HepG2 (cell line): ENCODE measurements at regions not wholly inside any gene's neighbourhood (a gene's known extent, or its start where the extent isn't known, plus 50 kb on each side); places are given as distances from the start of the nearest gene placed in this dataset.

Experiments used
- AGO1 ChIP-seq: fragments of 200-400 bp; formaldehyde crosslinking; IDR thresholded peaks from 2 replicates; pipeline ENCODE4 v1.6.1; 2017; ENCODE audit warnings: mild to moderate bottlenecking, low read depth, low read length, moderate library complexity; ENCODE audit not compliant: poor library complexity, severe bottlenecking
- DDIT3 ChIP-seq: sonication (generic); formaldehyde crosslinking; IDR thresholded peaks from 2 replicates; pipeline ENCODE4 v1.4.0; 2020; ENCODE audit warnings: mild to moderate bottlenecking, missing genetic modification reagents
- MAF1 ChIP-seq: sonication (generic); formaldehyde crosslinking; IDR thresholded peaks from 2 replicates; pipeline ENCODE4 v1.5.0; 2020; ENCODE audit warnings: missing genetic modification reagents, borderline replicate concordance
- MED13 ChIP-seq: sonication (generic); formaldehyde crosslinking; IDR thresholded peaks from 2 replicates; pipeline ENCODE4 v1.5.0; 2020; ENCODE audit warnings: missing genetic modification reagents
- NFE2L2 ChIP-seq: fragments of 150-350 bp; IDR thresholded peaks from 2 replicates; pipeline ENCODE4 v1.6.1; 2014; ENCODE audit warnings: low read length
- SCMH1 ChIP-seq: sonication (generic); formaldehyde crosslinking; IDR thresholded peaks from 2 replicates; pipeline ENCODE4 v1.9.0; 2021; ENCODE audit warnings: missing genetic modification reagents, mild to moderate bottlenecking, borderline replicate concordance
- SRY ChIP-seq: sonication (generic); formaldehyde crosslinking; IDR thresholded peaks from 2 replicates; pipeline ENCODE4 v1.8.0; 2022; ENCODE audit warnings: mild to moderate bottlenecking, missing genetic modification reagents
- THAP9 ChIP-seq: sonication (generic); formaldehyde crosslinking; IDR thresholded peaks from 2 replicates; pipeline ENCODE4; 2020; ENCODE audit warnings: missing genetic modification reagents, mild to moderate bottlenecking, borderline replicate concordance
- ZIK1 ChIP-seq: sonication (generic); formaldehyde crosslinking; IDR thresholded peaks from 2 replicates; pipeline ENCODE4 v1.5.0; 2020; ENCODE audit warnings: mild to moderate bottlenecking, low read depth, missing genetic modification reagents, borderline replicate concordance
- ZKSCAN8 ChIP-seq: IDR thresholded peaks from 2 replicates; pipeline ENCODE4 v1.6.1; 2016; ENCODE audit warnings: borderline replicate concordance, missing genetic modification reagents, missing compliant biosample characterization
- ZNF549 ChIP-seq: sonication (generic); formaldehyde crosslinking; IDR thresholded peaks from 2 replicates; pipeline ENCODE4 v1.5.0; 2020; ENCODE audit warnings: missing genetic modification reagents
- ZNF562 ChIP-seq: sonication (generic); formaldehyde crosslinking; IDR thresholded peaks from 2 replicates; pipeline ENCODE4 v1.8.0; 2022; ENCODE audit warnings: missing genetic modification reagents, borderline replicate concordance
- ZNF652 ChIP-seq: IDR thresholded peaks from 2 replicates; pipeline ENCODE4 v1.6.1; 2016; ENCODE audit warnings: low read depth, borderline replicate concordance
- ZNF790 ChIP-seq: sonication (generic); formaldehyde crosslinking; IDR thresholded peaks from 2 replicates; pipeline ENCODE4 v1.8.0; 2022; ENCODE audit warnings: missing genetic modification reagents, mild to moderate bottlenecking, borderline replicate concordance
- ZNF891 ChIP-seq: sonication (generic); formaldehyde crosslinking; IDR thresholded peaks from 2 replicates; pipeline ENCODE4 v1.5.0; 2020; ENCODE audit warnings: mild to moderate bottlenecking, missing genetic modification reagents
- TF ChIP-seq, protein P1 (sequence below): sonication (generic); formaldehyde crosslinking; IDR thresholded peaks from 2 replicates; pipeline ENCODE4 v1.9.0; 2021; ENCODE audit warnings: missing genetic modification reagents, borderline replicate concordance
- TF ChIP-seq, protein P2 (sequence below): sonication (generic); formaldehyde crosslinking; IDR thresholded peaks from 2 replicates; pipeline ENCODE4 v1.9.0; 2022; ENCODE audit warnings: low read depth, missing genetic modification reagents

DNA sequence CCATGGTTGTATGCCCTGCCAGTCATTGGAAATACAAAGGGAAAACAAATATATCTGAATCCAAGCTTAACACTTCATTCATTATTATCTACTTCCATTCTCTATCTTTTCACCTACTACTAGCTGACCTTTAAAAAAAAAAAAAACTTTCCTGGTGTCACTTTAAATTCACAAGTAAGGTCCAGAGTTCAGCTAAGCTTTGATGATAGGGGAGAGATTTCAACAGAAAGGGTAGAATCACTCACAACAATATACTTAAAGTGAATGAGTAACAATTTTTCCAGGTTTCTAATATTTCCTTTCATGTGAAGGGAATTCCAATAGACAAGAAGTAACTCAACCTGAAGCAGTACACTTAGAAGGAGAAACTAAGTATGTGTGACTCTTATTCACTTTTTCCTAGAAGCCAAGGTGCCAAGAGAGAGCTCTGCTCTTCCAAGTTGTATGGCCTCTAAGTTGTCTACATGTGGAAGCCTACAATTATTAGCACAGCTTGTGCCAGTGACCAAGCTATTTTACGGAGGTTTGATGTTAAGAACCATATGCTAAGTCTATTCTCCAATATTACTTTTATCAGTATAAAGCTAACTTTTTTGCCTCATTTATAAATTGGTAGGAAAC lies 371.7 kb downstream of the TENT5A start (continued):
- TF ChIP-seq SCMH1 (CRISPR knock-in tag) = no peak
- TF ChIP-seq AGO1 = no peak
- no peak for TF ChIP-seq ZIK1 (CRISPR knock-in tag)
- no peak for TF ChIP-seq THAP9 (CRISPR knock-in tag)
- no peak for TF ChIP-seq ZKSCAN8 (CRISPR knock-in tag)
- no peak for TF ChIP-seq ZNF562
- TF ChIP-seq DDIT3 (CRISPR knock-in tag) = no peak
- no peak for TF ChIP-seq ZNF891
- TF ChIP-seq ZNF652 (CRISPR knock-in tag) = no peak
- no peak for TF ChIP-seq ZNF549
- TF ChIP-seq, protein P1, sequence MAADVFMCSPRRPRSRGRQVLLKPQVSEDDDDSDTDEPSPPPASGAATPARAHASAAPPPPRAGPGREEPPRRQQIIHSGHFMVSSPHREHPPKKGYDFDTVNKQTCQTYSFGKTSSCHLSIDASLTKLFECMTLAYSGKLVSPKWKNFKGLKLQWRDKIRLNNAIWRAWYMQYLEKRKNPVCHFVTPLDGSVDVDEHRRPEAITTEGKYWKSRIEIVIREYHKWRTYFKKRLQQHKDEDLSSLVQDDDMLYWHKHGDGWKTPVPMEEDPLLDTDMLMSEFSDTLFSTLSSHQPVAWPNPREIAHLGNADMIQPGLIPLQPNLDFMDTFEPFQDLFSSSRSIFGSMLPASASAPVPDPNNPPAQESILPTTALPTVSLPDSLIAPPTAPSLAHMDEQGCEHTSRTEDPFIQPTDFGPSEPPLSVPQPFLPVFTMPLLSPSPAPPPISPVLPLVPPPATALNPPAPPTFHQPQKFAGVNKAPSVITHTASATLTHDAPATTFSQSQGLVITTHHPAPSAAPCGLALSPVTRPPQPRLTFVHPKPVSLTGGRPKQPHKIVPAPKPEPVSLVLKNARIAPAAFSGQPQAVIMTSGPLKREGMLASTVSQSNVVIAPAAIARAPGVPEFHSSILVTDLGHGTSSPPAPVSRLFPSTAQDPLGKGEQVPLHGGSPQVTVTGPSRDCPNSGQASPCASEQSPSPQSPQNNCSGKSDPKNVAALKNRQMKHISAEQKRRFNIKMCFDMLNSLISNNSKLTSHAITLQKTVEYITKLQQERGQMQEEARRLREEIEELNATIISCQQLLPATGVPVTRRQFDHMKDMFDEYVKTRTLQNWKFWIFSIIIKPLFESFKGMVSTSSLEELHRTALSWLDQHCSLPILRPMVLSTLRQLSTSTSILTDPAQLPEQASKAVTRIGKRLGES = no peak
- no peak for TF ChIP-seq NFE2L2
- no peak for TF ChIP-seq SRY (CRISPR knock-in tag)
- TF ChIP-seq, protein P2, sequence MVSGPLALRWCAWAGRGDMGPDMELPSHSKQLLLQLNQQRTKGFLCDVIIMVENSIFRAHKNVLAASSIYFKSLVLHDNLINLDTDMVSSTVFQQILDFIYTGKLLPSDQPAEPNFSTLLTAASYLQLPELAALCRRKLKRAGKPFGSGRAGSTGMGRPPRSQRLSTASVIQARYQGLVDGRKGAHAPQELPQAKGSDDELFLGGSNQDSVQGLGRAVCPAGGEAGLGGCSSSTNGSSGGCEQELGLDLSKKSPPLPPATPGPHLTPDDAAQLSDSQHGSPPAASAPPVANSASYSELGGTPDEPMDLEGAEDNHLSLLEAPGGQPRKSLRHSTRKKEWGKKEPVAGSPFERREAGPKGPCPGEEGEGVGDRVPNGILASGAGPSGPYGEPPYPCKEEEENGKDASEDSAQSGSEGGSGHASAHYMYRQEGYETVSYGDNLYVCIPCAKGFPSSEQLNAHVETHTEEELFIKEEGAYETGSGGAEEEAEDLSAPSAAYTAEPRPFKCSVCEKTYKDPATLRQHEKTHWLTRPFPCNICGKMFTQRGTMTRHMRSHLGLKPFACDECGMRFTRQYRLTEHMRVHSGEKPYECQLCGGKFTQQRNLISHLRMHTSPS (CRISPR knock-in tag) = no peak
- TF ChIP-seq MAF1 (CRISPR knock-in tag) = no peak
- TF ChIP-seq ZNF790 (CRISPR knock-in tag) = no peak
- TF ChIP-seq MED13 (CRISPR knock-in tag) = no peak
